ENCODE measurements at regions not wholly inside any gene's neighbourhood (a gene's known extent, or its start where the extent isn't known, plus 50 kb on each side); places are given as distances from the start of the nearest gene placed in this dataset.

- Histone ChIP-seq H3K36me3 (no peaks in the 10 kb centered on the region), H3K4me1 (replicated peaks) (peaks cover 11% of the 10 kb centered on the region), H3K27me3 (replicated peaks) (no peaks in the 10 kb centered on the region), H3K9me3 (replicated peaks) (no peaks in the 10 kb centered on the region), H3K4me3 (no peak overlapping the region), H3K27ac (no peak overlapping the region)
- no peak for DNase-seq (ENCODE audit: low read depth in 1 of 2, low spot score in 2 of 2)
These were observed 226.1 kb upstream of the RREB1 start for GRCh38 chr6:6881438-6882225.

GRCh38 chr6:6882592-6882991 lies 225.2 kb upstream of the RREB1 start:
- Histone ChIP-seq H3K9me3 (replicated peaks) (no peaks in the 10 kb centered on the region), H3K36me3 (no peaks in the 10 kb centered on the region), H3K27me3 (replicated peaks) (no peaks in the 10 kb centered on the region), H3K4me3 (no peak overlapping the region), H3K4me1 (replicated peaks) (peaks cover 11% of the 10 kb centered on the region), H3K27ac (no peak overlapping the region)
- no peak for DNase-seq (ENCODE audit: low read depth in 1 of 2, low spot score in 2 of 2)

- H3K9me3 ChIP-seq (replicated peaks) = no peaks in the 10 kb centered on the region
- H3K27ac ChIP-seq = no peak overlapping the region
- no peaks in the 10 kb centered on the region for H3K27me3 ChIP-seq (replicated peaks)
- H3K36me3 ChIP-seq = no peaks in the 10 kb centered on the region
- H3K4me1 ChIP-seq (replicated peaks) = peaks cover 11% of the 10 kb centered on the region
- DNase-seq (ENCODE audit: low read depth in 1 of 2, low spot score in 2 of 2) = no peak
- no peak overlapping the region for H3K4me3 ChIP-seq
These were observed 224.8 kb upstream of the RREB1 start for GRCh38 chr6:6883011-6883410.

- H3K36me3 ChIP-seq = no peaks in the 10 kb centered on the region
- no peak overlapping the region for H3K27ac ChIP-seq
- no peak for DNase-seq (ENCODE audit: low read depth in 1 of 2, low spot score in 2 of 2)
- H3K4me3 ChIP-seq = no peak overlapping the region
- peaks cover 6% of the 10 kb centered on the region for H3K4me1 ChIP-seq (replicated peaks)
- H3K27me3 ChIP-seq (replicated peaks) = no peaks in the 10 kb centered on the region
- no peaks in the 10 kb centered on the region for H3K9me3 ChIP-seq (replicated peaks)
These were observed 223.6 kb upstream of the RREB1 start for GRCh38 chr6:6884193-6884627.

GRCh38 chr6:6884916-6885315 lies 222.8 kb upstream of the RREB1 start:
- Histone ChIP-seq H3K27me3 (replicated peaks) (no peaks in the 10 kb centered on the region), H3K4me3 (no peak overlapping the region), H3K27ac (no peak overlapping the region), H3K4me1 (replicated peaks) (no peaks in the 10 kb centered on the region; the same call in 1 of the 2 replicates), H3K36me3 (no peaks in the 10 kb centered on the region), H3K9me3 (replicated peaks) (no peaks in the 10 kb centered on the region)
- no peak for DNase-seq (ENCODE audit: low read depth in 1 of 2, low spot score in 2 of 2)

GRCh38 chr6:6885521-6886170 lies 222.1 kb upstream of the RREB1 start:
- Histone ChIP-seq H3K27me3 (replicated peaks) (no peaks in the 10 kb centered on the region), H3K9me3 (replicated peaks) (no peaks in the 10 kb centered on the region), H3K36me3 (no peaks in the 10 kb centered on the region), H3K27ac (no peak overlapping the region), H3K4me1 (replicated peaks) (no peaks in the 10 kb centered on the region), H3K4me3 (no peak overlapping the region)
- DNase-seq (ENCODE audit: low read depth in 1 of 2, low spot score in 2 of 2) = no peak

- H3K27ac ChIP-seq = no peak overlapping the region
- H3K9me3 ChIP-seq (replicated peaks) = no peaks in the 10 kb centered on the region
- no peak for DNase-seq (ENCODE audit: low read depth in 1 of 2, low spot score in 2 of 2)
- no peaks in the 10 kb centered on the region for H3K4me1 ChIP-seq (replicated peaks)
- no peak overlapping the region for H3K4me3 ChIP-seq
- no peaks in the 10 kb centered on the region for H3K27me3 ChIP-seq (replicated peaks)
- no peaks in the 10 kb centered on the region for H3K36me3 ChIP-seq
These were observed 221.4 kb upstream of the RREB1 start for GRCh38 chr6:6886171-6886885.

GRCh38 chr6:6886886-6887285 lies 220.9 kb upstream of the RREB1 start:
- Histone ChIP-seq H3K4me1 (replicated peaks) (no peaks in the 10 kb centered on the region), H3K4me3 (no peak overlapping the region), H3K36me3 (no peaks in the 10 kb centered on the region), H3K27ac (no peak overlapping the region), H3K9me3 (replicated peaks) (no peaks in the 10 kb centered on the region), H3K27me3 (replicated peaks) (no peaks in the 10 kb centered on the region)
- DNase-seq (ENCODE audit: low read depth in 1 of 2, low spot score in 2 of 2) = no peak

GRCh38 chr6:6889601-6890000 lies 218.2 kb upstream of the RREB1 start:
- H3K27ac ChIP-seq = no peak overlapping the region

GRCh38 chr6:6890400-6890858 lies 217.3 kb upstream of the RREB1 start:
- DNase-seq (ENCODE audit: low read depth in 1 of 2, low spot score in 2 of 2) = no peak
- Histone ChIP-seq H3K27me3 (replicated peaks) (no peaks in the 10 kb centered on the region), H3K9me3 (replicated peaks) (no peaks in the 10 kb centered on the region), H3K4me3 (no peak overlapping the region), H3K4me1 (replicated peaks) (no peaks in the 10 kb centered on the region), H3K27ac (no peak overlapping the region), H3K36me3 (no peaks in the 10 kb centered on the region)

More at GRCh38 chr6:6889601-6890000, 218.2 kb upstream of the RREB1 start:
- Histone ChIP-seq H3K36me3 (no peaks in the 10 kb centered on the region), H3K9me3 (replicated peaks) (no peaks in the 10 kb centered on the region), H3K27me3 (replicated peaks) (no peaks in the 10 kb centered on the region), H3K4me1 (replicated peaks) (no peaks in the 10 kb centered on the region), H3K4me3 (no peak overlapping the region)
- DNase-seq (ENCODE audit: low read depth in 1 of 2, low spot score in 2 of 2) = no peak

- H3K4me1 ChIP-seq (replicated peaks) = no peaks in the 10 kb centered on the region
- no peak overlapping the region for H3K4me3 ChIP-seq
- no peak overlapping the region for H3K27ac ChIP-seq
- no peaks in the 10 kb centered on the region for H3K36me3 ChIP-seq
- peaks cover 3% of the 10 kb centered on the region; the same call in 1 of the 2 replicates for H3K9me3 ChIP-seq (replicated peaks)
- no peak for DNase-seq (ENCODE audit: low read depth in 1 of 2, low spot score in 2 of 2)
- H3K27me3 ChIP-seq (replicated peaks) = no peaks in the 10 kb centered on the region
These were observed 216.5 kb upstream of the RREB1 start for GRCh38 chr6:6891125-6891721.

- Histone ChIP-seq H3K9me3 (replicated peaks) (peaks cover 3% of the 10 kb centered on the region; the same call in 1 of the 2 replicates), H3K27me3 (replicated peaks) (no peaks in the 10 kb centered on the region), H3K4me1 (replicated peaks) (no peaks in the 10 kb centered on the region), H3K36me3 (no peaks in the 10 kb centered on the region), H3K27ac (no peak overlapping the region), H3K4me3 (no peak overlapping the region)
- no peak for DNase-seq (ENCODE audit: low read depth in 1 of 2, low spot score in 2 of 2)
These were observed 215.8 kb upstream of the RREB1 start for GRCh38 chr6:6891949-6892461.

- DNase-seq (ENCODE audit: low read depth in 1 of 2, low spot score in 2 of 2) = no peak
- Histone ChIP-seq H3K4me1 (replicated peaks) (no peaks in the 10 kb centered on the region), H3K9me3 (replicated peaks) (peaks cover 3% of the 10 kb centered on the region; the same call in 1 of the 2 replicates), H3K36me3 (no peaks in the 10 kb centered on the region), H3K27ac (no peak overlapping the region), H3K27me3 (replicated peaks) (no peaks in the 10 kb centered on the region), H3K4me3 (no peak overlapping the region)
These were observed 214.8 kb upstream of the RREB1 start for GRCh38 chr6:6892744-6893583.
